HUES6 (cell line): ENCODE measurements at regions not wholly inside any gene's neighbourhood (a gene's known extent, or its start where the extent isn't known, plus 50 kb on each side); places are given as distances from the start of the nearest gene placed in this dataset.
"Not testable (repeated sequence)": the region's sequence is repeated elsewhere in the genome, so short reads cannot be mapped to it uniquely, and the experiment has no call there.

Source experiments
- H3K27ac ChIP-seq: 2 replicates; pipeline ENCODE4 v1.7.0; 2013; ENCODE audit warnings: low read depth, mild to moderate bottlenecking, low read length, inconsistent platforms
- H3K27me3 ChIP-seq: 2 replicates; pipeline ENCODE4 v1.6.1; 2013; ENCODE audit warnings: low read length; ENCODE audit not compliant: control insufficient read depth, insufficient read depth
- H3K36me3 ChIP-seq: 2 replicates; pipeline ENCODE4 v1.6.1; 2013; ENCODE audit warnings: low read length; ENCODE audit not compliant: control insufficient read depth, insufficient read depth
- H3K4me1 ChIP-seq: 2 replicates; pipeline ENCODE4 v1.6.1; 2013; ENCODE audit warnings: low read length; ENCODE audit not compliant: control insufficient read depth, insufficient read depth
- H3K4me3 ChIP-seq: 2 replicates; pipeline ENCODE4 v1.5.1; 2013; ENCODE audit warnings: low read depth, low read length
- H3K9ac ChIP-seq: one replicate; pipeline ENCODE4 v1.6.1; 2013; ENCODE audit warnings: mild to moderate bottlenecking, low read length
- H3K9me3 ChIP-seq: 2 replicates; pipeline ENCODE4 v1.6.1; 2013; ENCODE audit warnings: low read depth, low read length; ENCODE audit not compliant: control insufficient read depth, insufficient read depth

GRCh38 chr2:2904721-2905350, 472.8 kb downstream of the EIPR1 start:
- H3K4me1 ChIP-seq, result no peaks in the 10 kb centered on the region
- no peak overlapping the region for H3K4me3 ChIP-seq
- H3K27me3 ChIP-seq, result no peaks in the 10 kb centered on the region
- no peaks in the 10 kb centered on the region for H3K9me3 ChIP-seq
- no peaks in the 10 kb centered on the region for H3K36me3 ChIP-seq
- no peak overlapping the region for H3K9ac ChIP-seq
- no peak overlapping the region for H3K27ac ChIP-seq

- Histone ChIP-seq H3K27me3 (no peaks in the 10 kb centered on the region), H3K4me3 (no peak overlapping the region), H3K27ac (no peak overlapping the region)
Measured at GRCh38 chr2:2902547-2903281, 474.9 kb downstream of the EIPR1 start.

GRCh38 chr2:2901384-2902345, 476.0 kb downstream of the EIPR1 start:
- no peaks in the 10 kb centered on the region for H3K27me3 ChIP-seq
- no peaks in the 10 kb centered on the region for H3K4me1 ChIP-seq
- H3K9ac ChIP-seq, result no peak overlapping the region
- no peak overlapping the region for H3K27ac ChIP-seq
- no peak overlapping the region for H3K4me3 ChIP-seq
- H3K36me3 ChIP-seq, result no peaks in the 10 kb centered on the region
- peaks cover 3% of the 10 kb centered on the region; the same call in 1 of the 2 replicates for H3K9me3 ChIP-seq

More at GRCh38 chr2:2902547-2903281, 474.9 kb downstream of the EIPR1 start:
- Histone ChIP-seq H3K9ac (no peak overlapping the region), H3K9me3 (peaks cover 3% of the 10 kb centered on the region; the same call in 1 of the 2 replicates), H3K4me1 (no peaks in the 10 kb centered on the region), H3K36me3 (no peaks in the 10 kb centered on the region)

- no peak overlapping the region for H3K4me3 ChIP-seq
- H3K27ac ChIP-seq, result no peak overlapping the region
- no peaks in the 10 kb centered on the region for H3K27me3 ChIP-seq
- no peaks in the 10 kb centered on the region for H3K4me1 ChIP-seq
- H3K9ac ChIP-seq, result no peak overlapping the region
- H3K9me3 ChIP-seq, result peaks cover 3% of the 10 kb centered on the region; the same call in 1 of the 2 replicates
- H3K36me3 ChIP-seq, result no peaks in the 10 kb centered on the region
Measured at GRCh38 chr2:2899826-2900225, 477.8 kb downstream of the EIPR1 start.

- Histone ChIP-seq H3K27ac (no peak overlapping the region), H3K4me1 (no peaks in the 10 kb centered on the region), H3K27me3 (no peaks in the 10 kb centered on the region), H3K36me3 (no peaks in the 10 kb centered on the region), H3K9ac (no peak overlapping the region), H3K9me3 (peaks cover 3% of the 10 kb centered on the region; the same call in 1 of the 2 replicates), H3K4me3 (no peak overlapping the region)
Measured at GRCh38 chr2:2898744-2899143, 478.9 kb downstream of the EIPR1 start.

- no peaks in the 10 kb centered on the region for H3K36me3 ChIP-seq
- H3K4me1 ChIP-seq, result no peaks in the 10 kb centered on the region
- peaks cover 3% of the 10 kb centered on the region; the same call in 1 of the 2 replicates for H3K9me3 ChIP-seq
- no peak overlapping the region for H3K27ac ChIP-seq
- no peak overlapping the region for H3K4me3 ChIP-seq
- no peaks in the 10 kb centered on the region for H3K27me3 ChIP-seq
- H3K9ac ChIP-seq, result no peak overlapping the region
Measured at GRCh38 chr2:2896643-2897042, 481.0 kb downstream of the EIPR1 start.

GRCh38 chr2:2896011-2896410, 481.6 kb downstream of the EIPR1 start:
- no peaks in the 10 kb centered on the region for H3K27me3 ChIP-seq
- H3K4me3 ChIP-seq, result no peak overlapping the region
- H3K9me3 ChIP-seq, result peaks cover 3% of the 10 kb centered on the region; the same call in 1 of the 2 replicates
- no peak overlapping the region for H3K27ac ChIP-seq
- no peak overlapping the region for H3K9ac ChIP-seq
- H3K4me1 ChIP-seq, result no peaks in the 10 kb centered on the region
- no peaks in the 10 kb centered on the region for H3K36me3 ChIP-seq

GRCh38 chr2:2894011-2894410, 483.6 kb downstream of the EIPR1 start:
- not testable (repeated sequence) for H3K9ac ChIP-seq, H3K4me1 ChIP-seq, H3K9me3 ChIP-seq, H3K27me3 ChIP-seq, H3K4me3 ChIP-seq, H3K27ac ChIP-seq, H3K36me3 ChIP-seq

- Histone ChIP-seq H3K36me3 (no peaks in the 10 kb centered on the region), H3K4me1 (no peaks in the 10 kb centered on the region), H3K4me3 (no peak overlapping the region), H3K27ac (no peak overlapping the region), H3K9me3 (no peaks in the 10 kb centered on the region), H3K27me3 (no peaks in the 10 kb centered on the region), H3K9ac (no peak overlapping the region)
Measured at GRCh38 chr2:2892892-2893291, 484.7 kb downstream of the EIPR1 start.

- no peaks in the 10 kb centered on the region for H3K4me1 ChIP-seq
- H3K27me3 ChIP-seq, result no peaks in the 10 kb centered on the region
- no peaks in the 10 kb centered on the region for H3K36me3 ChIP-seq
Measured at GRCh38 chr2:2892378-2892777, 485.2 kb downstream of the EIPR1 start.

More at GRCh38 chr2:2892378-2892777, 485.2 kb downstream of the EIPR1 start:
- H3K9ac ChIP-seq, result no peak overlapping the region
- H3K9me3 ChIP-seq, result no peaks in the 10 kb centered on the region
- no peak overlapping the region for H3K27ac ChIP-seq
- no peak overlapping the region for H3K4me3 ChIP-seq
